Upper lobe of left lung (tissue), 6 donors: ENCODE measurements at regions not wholly inside any gene's neighbourhood (a gene's known extent, or its start where the extent isn't known, plus 50 kb on each side); places are given as distances from the start of the nearest gene placed in this dataset.
"Not testable (repeated sequence)": the region's sequence is repeated elsewhere in the genome, so short reads cannot be mapped to it uniquely, and the experiment has no call there.

ENCODE experiments used
- ATAC-seq, 2 donors: fragments of 200-7000 bp; cut with Tn5 transposase; one replicate each; pipeline ENCODE4 v1.9.1; 2022; ENCODE audit warnings: mild to moderate bottlenecking in 2 of 2, moderate library complexity in 2 of 2; ENCODE audit not compliant: low FRiP score in 2 of 2
- DNase-seq, 2 donors: peaks; one replicate each; pipeline ENCODE4 v3.0.0-alpha.2; 2019 to 2020
- H3K27ac ChIP-seq, 4 donors: fragments of 200-600 bp; sonication (generic); one replicate each; pipeline ENCODE4 v1.5.1; 2016 to 2019
- H3K27me3 ChIP-seq, 4 donors: fragments of 200-600 bp; sonication (generic); one replicate each; pipeline ENCODE4 v1.5.1; 2017 to 2019
- H3K36me3 ChIP-seq, 4 donors: fragments of 200-600 bp; sonication (generic); one replicate each; pipeline ENCODE4 v1.5.1; 2016 to 2019
- H3K4me1 ChIP-seq, 4 donors: fragments of 200-600 bp; sonication (generic); one replicate each; pipeline ENCODE4 v1.5.1; 2018 to 2019
- H3K4me3 ChIP-seq, 4 donors: fragments of 200-600 bp; sonication (generic); one replicate each; pipeline ENCODE4 v1.5.1; 2017 to 2019; ENCODE audit warnings: mild to moderate bottlenecking in 2 of 4, moderate library complexity in 1 of 4
- H3K9me3 ChIP-seq, 4 donors: fragments of 200-600 bp; sonication (generic); one replicate each; pipeline ENCODE4 v1.5.1; 2018 to 2019
- EP300 ChIP-seq, 4 donors: sonication (generic); formaldehyde crosslinking; IDR thresholded peaks; one replicate each; pipeline ENCODE4 v1.5.1; 2017; ENCODE audit warnings: antibody characterized with exemption in 4 of 4, control low read depth in 2 of 4
- POLR2A ChIP-seq, 4 donors: fragments of 450-650 bp; IDR thresholded peaks; one replicate each; pipeline ENCODE4 v1.5.1; 2016 to 2017; ENCODE audit warnings: antibody characterized with exemption in 4 of 4, mild to moderate bottlenecking in 2 of 4
- POLR2AphosphoS5 ChIP-seq, 2 donors: sonication (generic); formaldehyde crosslinking; IDR thresholded peaks; one replicate each; pipeline ENCODE4 v1.5.1; 2017; ENCODE audit warnings: antibody characterized with exemption in 2 of 2
- WGBS, 2 donors: methylation state at CpG; one replicate each; pipeline ENCODE4 v1.1.5; 2017 to 2018; 5-methylcytosine and 5-hydroxymethylcytosine counted together
- TF ChIP-seq, protein P1 (sequence below), 6 experiments: fragments of 450-650 bp in 4 of 6; fragments of 200-600 bp in 2 of 6; sonication (generic) in 2 of 6; IDR thresholded peaks; one replicate each; pipeline ENCODE4 v1.5.1; 2016 to 2019; ENCODE audit warnings: antibody characterized with exemption in 6 of 6
- donor health status: DM: no; HTN: no; CAD: no; lungs with moderate emphysema.
- donor health status: DM: no; HTN: yes; CAD: no; lungs with severe emphysema.

DNA sequence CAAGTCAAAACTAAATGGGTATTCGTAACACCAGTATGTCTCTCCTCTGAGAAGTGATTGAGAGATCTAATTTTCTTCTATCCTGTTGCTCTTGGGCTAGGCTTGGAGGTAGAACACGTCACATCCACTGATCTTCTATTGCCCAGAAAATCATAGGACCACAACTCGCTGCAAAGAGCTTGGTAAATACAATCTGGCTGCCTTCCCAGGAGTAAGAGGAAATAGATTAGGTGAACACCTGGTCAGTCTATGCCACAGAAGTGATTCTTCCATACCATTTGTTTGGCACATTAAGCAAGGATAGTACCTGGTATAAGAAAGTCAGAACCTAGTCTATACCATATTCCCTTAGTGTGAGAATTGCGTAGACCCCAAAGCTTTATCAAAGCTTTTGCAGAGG, 129.3 kb upstream of the PHYHIPL start:
- H3K36me3 ChIP-seq, result no peaks in the 10 kb centered on the region
- no peak overlapping the region for H3K4me3 ChIP-seq
- WGBS, 2 donors, result 64 to 70% methylated on average over 4 of the region's 4 CpGs
- H3K4me1 ChIP-seq, result no peaks in the 10 kb centered on the region
- no peaks in the 10 kb centered on the region for H3K27me3 ChIP-seq
- no peak for DNase-seq
- H3K9me3 ChIP-seq, result no peaks in the 10 kb centered on the region
- H3K27ac ChIP-seq, result no peak overlapping the region
- TF ChIP-seq POLR2AphosphoS5 (IDR thresholded peaks at IDR 0.05) (no peak), POLR2A (IDR thresholded peaks at IDR 0.05) (no peak), EP300 (IDR thresholded peaks at IDR 0.05) (no peak)
- TF ChIP-seq, protein P1, sequence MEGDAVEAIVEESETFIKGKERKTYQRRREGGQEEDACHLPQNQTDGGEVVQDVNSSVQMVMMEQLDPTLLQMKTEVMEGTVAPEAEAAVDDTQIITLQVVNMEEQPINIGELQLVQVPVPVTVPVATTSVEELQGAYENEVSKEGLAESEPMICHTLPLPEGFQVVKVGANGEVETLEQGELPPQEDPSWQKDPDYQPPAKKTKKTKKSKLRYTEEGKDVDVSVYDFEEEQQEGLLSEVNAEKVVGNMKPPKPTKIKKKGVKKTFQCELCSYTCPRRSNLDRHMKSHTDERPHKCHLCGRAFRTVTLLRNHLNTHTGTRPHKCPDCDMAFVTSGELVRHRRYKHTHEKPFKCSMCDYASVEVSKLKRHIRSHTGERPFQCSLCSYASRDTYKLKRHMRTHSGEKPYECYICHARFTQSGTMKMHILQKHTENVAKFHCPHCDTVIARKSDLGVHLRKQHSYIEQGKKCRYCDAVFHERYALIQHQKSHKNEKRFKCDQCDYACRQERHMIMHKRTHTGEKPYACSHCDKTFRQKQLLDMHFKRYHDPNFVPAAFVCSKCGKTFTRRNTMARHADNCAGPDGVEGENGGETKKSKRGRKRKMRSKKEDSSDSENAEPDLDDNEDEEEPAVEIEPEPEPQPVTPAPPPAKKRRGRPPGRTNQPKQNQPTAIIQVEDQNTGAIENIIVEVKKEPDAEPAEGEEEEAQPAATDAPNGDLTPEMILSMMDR (IDR thresholded peaks at IDR 0.05), result no peak
- ATAC-seq, result no peak

DNA sequence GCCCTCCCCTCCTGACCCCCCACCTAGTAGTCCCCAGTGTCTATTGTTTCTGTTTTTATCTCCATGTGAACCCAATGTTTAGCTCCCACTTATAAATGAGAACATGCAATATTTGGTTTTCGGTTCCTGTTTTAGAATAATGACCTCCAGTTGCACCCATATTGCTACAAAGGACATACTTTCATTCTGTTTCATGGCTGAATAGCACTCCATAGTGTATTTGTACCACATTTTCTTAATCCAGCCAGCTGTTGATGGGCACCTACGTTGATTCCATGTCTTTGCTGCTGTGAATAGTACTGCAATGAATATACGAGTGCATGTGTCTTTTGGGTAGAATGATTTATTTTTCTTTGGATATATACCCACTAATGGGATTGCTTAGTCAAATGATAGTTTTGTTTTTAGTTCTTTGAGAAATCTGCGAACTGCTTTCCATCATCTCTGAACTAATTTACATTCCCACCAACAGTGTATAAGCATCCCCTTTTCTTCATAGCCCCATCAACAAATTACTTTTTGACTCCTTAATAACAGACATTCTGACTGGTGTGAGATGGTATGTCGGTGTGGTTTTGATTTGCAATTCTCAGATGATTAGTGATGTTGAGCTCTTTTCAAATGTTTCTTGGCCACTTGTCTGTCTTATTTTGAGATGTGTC, 128.4 kb upstream of the PHYHIPL start:
- TF ChIP-seq, protein P1 (IDR thresholded peaks at IDR 0.05), result no peak
- TF ChIP-seq POLR2AphosphoS5 (IDR thresholded peaks at IDR 0.05), result no peak
- no peak for TF ChIP-seq EP300 (IDR thresholded peaks at IDR 0.05)
- TF ChIP-seq POLR2A (IDR thresholded peaks at IDR 0.05), result no peak
- Histone ChIP-seq H3K36me3 (no peaks in the 10 kb centered on the region), H3K27ac (no peak overlapping the region), H3K4me3 (no peak overlapping the region), H3K4me1 (no peaks in the 10 kb centered on the region), H3K27me3 (no peaks in the 10 kb centered on the region), H3K9me3 (no peaks in the 10 kb centered on the region)
- ATAC-seq (no peak), DNase-seq (no peak)
- WGBS, 2 donors, result 87 to 94% methylated on average over 5 of the region's 5 CpGs

DNA sequence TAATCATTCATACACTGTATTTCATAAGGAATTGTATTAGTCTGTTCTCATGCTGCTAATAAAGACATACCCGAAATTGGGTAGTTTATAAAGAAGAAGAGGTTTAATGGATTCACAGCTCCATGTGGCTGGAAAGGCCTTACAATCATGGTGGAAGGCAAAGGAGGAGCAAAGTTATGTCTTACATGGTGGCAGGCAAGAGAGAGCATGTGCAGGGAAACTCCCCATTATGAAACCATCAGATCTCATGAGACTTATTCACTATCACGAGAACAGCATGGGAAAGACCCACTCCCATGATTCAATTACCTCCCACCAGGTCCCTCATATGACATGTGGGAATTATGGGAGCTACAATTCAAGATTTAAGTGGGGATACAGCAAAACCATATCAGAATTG, 122.9 kb upstream of the PHYHIPL start:
- ATAC-seq, DNase-seq, H3K36me3 ChIP-seq, H3K27me3 ChIP-seq, H3K9me3 ChIP-seq, H3K4me1 ChIP-seq, H3K4me3 ChIP-seq, H3K27ac ChIP-seq: not testable (repeated sequence)
- WGBS, 2 donors, result 83 to 84% methylated on average over 2 of the region's 2 CpGs

DNA sequence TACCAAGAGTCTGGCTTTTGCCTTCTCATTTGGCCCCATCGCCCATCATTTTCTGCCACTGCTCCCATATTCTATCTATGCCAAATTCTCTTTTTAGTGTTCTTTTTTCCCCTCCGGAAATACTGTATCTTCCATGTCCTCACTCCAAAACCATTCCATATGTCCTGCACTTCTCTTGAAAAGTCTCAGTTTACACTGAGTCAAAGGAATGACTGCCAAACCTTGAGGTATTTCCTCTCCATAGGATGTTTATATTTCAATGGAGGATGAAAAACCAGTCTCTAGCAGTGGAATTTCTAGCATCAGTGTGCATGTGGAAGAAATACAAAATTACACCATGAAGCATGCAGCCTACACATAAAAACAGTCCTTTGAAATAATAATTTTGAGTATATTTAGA, 121.4 kb upstream of the PHYHIPL start:
- Histone ChIP-seq H3K4me3 (no peak overlapping the region), H3K27ac (no peak overlapping the region), H3K9me3 (no peaks in the 10 kb centered on the region), H3K4me1 (no peaks in the 10 kb centered on the region), H3K27me3 (no peaks in the 10 kb centered on the region), H3K36me3 (no peaks in the 10 kb centered on the region)
- ATAC-seq (no peak), DNase-seq (no peak)
- TF ChIP-seq POLR2AphosphoS5 (IDR thresholded peaks at IDR 0.05), result no peak
- TF ChIP-seq, protein P1 (IDR thresholded peaks at IDR 0.05), result no peak
- TF ChIP-seq POLR2A (IDR thresholded peaks at IDR 0.05), result no peak
- TF ChIP-seq EP300 (IDR thresholded peaks at IDR 0.05), result no peak
- WGBS, 2 donors, result 61 to 78% methylated on average over 2 of the region's 2 CpGs

DNA sequence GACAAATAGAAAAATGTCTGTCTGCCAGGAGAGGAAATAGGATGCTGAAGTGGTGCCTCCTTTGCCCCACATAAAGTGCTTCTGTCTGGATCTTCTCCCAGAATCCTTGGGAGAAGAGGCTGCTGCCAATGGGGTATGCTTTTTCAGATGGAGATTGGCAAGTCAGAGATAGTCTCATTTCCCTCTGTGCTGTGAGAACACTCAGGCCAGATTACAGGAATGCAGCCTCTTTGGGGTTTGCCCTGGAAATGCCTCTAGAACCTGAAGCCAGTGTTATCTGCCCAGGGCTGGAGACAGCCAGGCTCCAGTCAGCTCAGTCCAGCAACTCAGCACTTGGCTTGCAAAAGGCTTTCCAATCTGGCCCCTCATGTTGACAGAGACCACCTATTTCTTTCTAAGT, 119.1 kb upstream of the PHYHIPL start:
- DNase-seq, result no peak
- TF ChIP-seq, protein P1 (IDR thresholded peaks at IDR 0.05), result no peak
- TF ChIP-seq POLR2A (IDR thresholded peaks at IDR 0.05), result no peak
- no peak for TF ChIP-seq EP300 (IDR thresholded peaks at IDR 0.05)
- no peak for TF ChIP-seq POLR2AphosphoS5 (IDR thresholded peaks at IDR 0.05)
- Histone ChIP-seq H3K9me3 (no peaks in the 10 kb centered on the region), H3K36me3 (no peaks in the 10 kb centered on the region), H3K4me1 (no peaks in the 10 kb centered on the region), H3K27ac (no peak overlapping the region), H3K27me3 (no peaks in the 10 kb centered on the region), H3K4me3 (no peak overlapping the region)
- no peak for ATAC-seq
